Activated naive CD8-positive, alpha-beta T cell treated with anti-CD3 and anti-CD28 coated beads, Interleukin-2, amount 10 ng/mL, durations not matched to agents 7 days and 5 days (primary cell): ENCODE measurements at regions not wholly inside any gene's neighbourhood (a gene's known extent, or its start where the extent isn't known, plus 50 kb on each side); places are given as distances from the start of the nearest gene placed in this dataset.

Experiments
- ATAC-seq: fragments of 150-1000 bp; cut with Tn5 transposase; one replicate; pipeline ENCODE4 v1.10.0; 2021; ENCODE audit warnings: low read depth, moderate library complexity
- POLR2A ChIA-PET: fragments of 350-600 bp; sonication (Branson Sonifier 250); formaldehyde crosslinking; loops from one replicate; lab custom pipeline; 2021; ENCODE audit warnings: antibody characterized with exemption; lab: Charles Lee
- DNase-seq: peaks from one replicate; pipeline ENCODE4 v3.0.0; 2021
- H3K27ac Mint-ChIP-seq: one replicate; pipeline ENCODE4 v1.8.0; 2022; ENCODE audit warnings: mild to moderate bottlenecking, mixed read lengths
- H3K27me3 Mint-ChIP-seq: one replicate; pipeline ENCODE4 v1.8.0; 2022; ENCODE audit warnings: mild to moderate bottlenecking, moderate library complexity, mixed read lengths
- H3K36me3 Mint-ChIP-seq: one replicate; pipeline ENCODE4 v1.8.0; 2021; ENCODE audit warnings: mild to moderate bottlenecking, mixed read lengths
- H3K4me1 Mint-ChIP-seq: one replicate; pipeline ENCODE4 v1.8.0; 2021; ENCODE audit warnings: mixed read lengths
- H3K4me3 Mint-ChIP-seq: one replicate; pipeline ENCODE4 v1.8.0; 2022; ENCODE audit warnings: mild to moderate bottlenecking, moderate library complexity, mixed read lengths
- H3K9me3 Mint-ChIP-seq: one replicate; pipeline ENCODE4 v1.8.0; 2021; ENCODE audit warnings: mixed read lengths

- Mint-ChIP-seq H3K4me3 (no peak overlapping the region), H3K36me3 (peaks cover 3% of the 10 kb centered on the region), H3K9me3 (no peaks in the 10 kb centered on the region), H3K27me3 (peaks cover 9% of the 10 kb centered on the region), H3K4me1 (peaks cover 13% of the 10 kb centered on the region), H3K27ac (no peak overlapping the region)
- no peak for ATAC-seq
- DNase-seq: no peak
- POLR2A ChIA-PET: no interaction called here
These were observed 209.4 kb downstream of the RPLP1 start for GRCh38 chr15:69661871-69662644.

- Mint-ChIP-seq H3K36me3 (no peaks in the 10 kb centered on the region), H3K27ac (no peak overlapping the region)
- POLR2A ChIA-PET: no interaction called here
These were observed 210.0 kb downstream of the RPLP1 start for GRCh38 chr15:69662645-69663000.

DNA sequence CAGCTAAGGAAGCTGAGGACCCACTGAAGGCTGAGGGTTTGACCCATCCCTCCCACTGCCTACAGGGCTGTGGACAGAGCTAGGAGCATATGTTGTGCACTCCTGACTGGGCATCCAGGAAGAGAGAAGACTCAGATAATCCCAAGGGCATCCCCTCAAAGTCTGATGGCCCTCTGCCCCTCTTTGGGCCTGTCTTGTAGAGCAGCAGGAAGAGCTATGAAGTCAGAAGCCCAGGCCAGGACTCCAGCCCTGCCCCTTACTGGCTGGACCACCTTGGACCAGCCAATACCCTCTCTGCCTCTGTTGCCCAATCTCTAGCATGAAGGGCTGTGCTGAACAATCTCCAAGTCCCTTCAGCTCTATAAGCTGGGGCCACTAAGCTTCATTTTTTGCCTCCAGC lies 210.8 kb downstream of the RPLP1 start:
- no peaks in the 10 kb centered on the region for H3K36me3 Mint-ChIP-seq
- H3K27me3 Mint-ChIP-seq: peaks cover 4% of the 10 kb centered on the region
- H3K9me3 Mint-ChIP-seq: no peaks in the 10 kb centered on the region
- ATAC-seq (no peak), DNase-seq (no peak)
- H3K4me1 Mint-ChIP-seq: peaks cover 24% of the 10 kb centered on the region
- POLR2A ChIA-PET: no interaction called here
- H3K4me3 Mint-ChIP-seq: no peak overlapping the region
- H3K27ac Mint-ChIP-seq: no peak overlapping the region

More at GRCh38 chr15:69662645-69663000, 210.0 kb downstream of the RPLP1 start:
- Mint-ChIP-seq H3K9me3 (no peaks in the 10 kb centered on the region), H3K27me3 (peaks cover 7% of the 10 kb centered on the region), H3K4me3 (no peak overlapping the region), H3K4me1 (peaks cover 16% of the 10 kb centered on the region)
- ATAC-seq (no peak), DNase-seq (no peak)

DNA sequence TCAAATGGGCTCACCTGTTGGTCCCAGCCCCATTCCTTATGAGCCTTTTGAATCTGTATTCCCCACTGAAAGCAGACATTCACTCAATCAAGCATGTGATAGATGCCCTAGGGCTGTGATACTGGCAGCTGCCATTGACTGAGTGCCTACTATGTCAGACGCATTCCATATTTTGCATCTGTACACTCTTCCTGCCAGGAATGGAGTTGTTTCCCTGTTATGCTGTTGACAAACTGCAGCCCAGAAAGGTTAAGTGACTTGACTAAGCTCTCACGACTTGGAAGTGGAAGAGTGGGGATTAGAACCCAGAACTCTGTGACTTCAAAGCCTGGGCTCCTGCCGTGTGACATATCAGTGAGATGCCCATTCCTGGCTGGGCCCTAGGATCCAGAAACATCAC lies 211.4 kb downstream of the RPLP1 start:
- H3K36me3 Mint-ChIP-seq: no peaks in the 10 kb centered on the region
- peaks cover 4% of the 10 kb centered on the region for H3K27me3 Mint-ChIP-seq
- no peak overlapping the region for H3K4me3 Mint-ChIP-seq
- H3K4me1 Mint-ChIP-seq: peaks cover 29% of the 10 kb centered on the region
- no peak for ATAC-seq
- H3K27ac Mint-ChIP-seq: no peak overlapping the region
- DNase-seq: no peak
- POLR2A ChIA-PET: no interaction called here
- no peaks in the 10 kb centered on the region for H3K9me3 Mint-ChIP-seq

DNA sequence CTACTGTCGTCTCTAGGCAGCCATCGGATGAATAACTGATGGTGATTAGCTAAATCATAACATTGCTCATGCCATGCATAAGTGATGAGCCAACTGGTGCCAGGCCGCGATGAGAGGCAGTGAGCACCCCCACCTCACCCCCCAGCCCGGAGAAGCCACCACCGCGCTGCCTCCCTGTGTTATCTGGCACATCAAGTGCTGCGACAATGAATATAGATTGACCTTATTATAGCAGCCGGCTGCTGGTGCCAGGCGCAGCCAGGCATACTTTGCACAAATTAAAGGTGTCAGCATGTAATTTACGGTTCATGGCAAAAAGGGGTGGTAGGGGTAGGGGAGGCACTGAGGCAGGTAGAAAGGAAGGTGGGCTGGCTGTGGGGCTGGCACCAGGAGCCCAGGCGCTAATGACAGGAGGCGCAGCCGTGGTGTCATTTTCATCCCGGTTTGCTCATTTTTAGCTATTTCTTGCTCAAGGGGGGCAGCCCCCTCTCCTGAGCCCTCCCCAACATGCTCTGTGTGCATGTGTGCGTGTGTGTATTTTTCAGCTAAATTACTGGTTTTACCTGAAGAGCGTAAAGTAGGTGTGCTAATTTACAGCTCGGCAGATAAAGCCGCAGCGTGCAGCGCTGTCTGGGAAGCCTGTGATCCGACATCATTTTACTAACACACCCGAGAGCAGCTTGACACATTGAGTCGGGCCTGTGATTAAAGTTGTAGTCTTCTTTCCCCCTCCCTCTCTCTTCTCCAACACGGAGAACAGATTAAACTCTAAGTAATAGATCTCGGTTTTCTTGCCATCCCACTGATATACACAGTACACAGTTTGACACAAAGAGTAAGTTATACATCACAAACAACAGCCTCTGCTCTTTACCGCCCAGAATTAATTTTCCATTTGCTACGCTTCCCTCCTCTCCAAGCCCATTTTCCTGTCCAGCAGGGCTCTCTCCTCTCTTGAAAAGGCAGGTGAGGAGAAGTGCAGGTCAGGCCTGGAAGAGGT lies 212.3 kb downstream of the RPLP1 start:
- H3K27ac Mint-ChIP-seq: no peak overlapping the region
- no peak for DNase-seq

DNA sequence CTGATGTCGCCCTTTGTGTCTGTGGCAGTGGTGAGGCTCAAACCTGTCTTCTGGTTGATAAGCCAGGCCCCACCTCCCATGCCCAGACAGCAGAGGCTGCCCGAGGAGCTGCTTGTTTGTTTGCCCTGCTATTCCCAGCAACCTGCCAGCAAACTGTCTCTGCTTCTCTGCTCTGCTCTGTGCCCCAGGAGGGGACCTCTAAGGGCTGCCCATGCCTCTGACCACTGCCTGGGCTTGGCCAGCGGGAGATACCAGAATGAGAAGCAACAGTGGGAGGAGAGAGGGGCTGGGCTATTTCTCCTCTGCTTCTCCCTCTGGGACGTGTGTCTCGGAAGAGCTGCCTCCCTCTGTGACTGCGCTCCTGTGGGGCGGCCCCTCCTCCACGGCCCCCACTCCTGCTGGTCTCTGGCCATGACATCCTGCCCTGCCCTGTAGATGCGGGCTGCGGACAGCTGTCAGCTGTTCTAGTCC lies 213.1 kb downstream of the RPLP1 start:
- no peaks in the 10 kb centered on the region for H3K9me3 Mint-ChIP-seq
- peaks cover 4% of the 10 kb centered on the region for H3K27me3 Mint-ChIP-seq
- H3K27ac Mint-ChIP-seq: no peak overlapping the region
- POLR2A ChIA-PET: no interaction called here
- H3K4me1 Mint-ChIP-seq: peaks cover 46% of the 10 kb centered on the region
- no peaks in the 10 kb centered on the region for H3K36me3 Mint-ChIP-seq
- DNase-seq (no peak), ATAC-seq (no peak)
- peak overlapping the region; percentile 11 for H3K4me3 Mint-ChIP-seq

More for the DNA sequence above, 212.3 kb downstream of the RPLP1 start:
- H3K36me3 Mint-ChIP-seq: no peaks in the 10 kb centered on the region
- peaks cover 38% of the 10 kb centered on the region for H3K4me1 Mint-ChIP-seq
- POLR2A ChIA-PET: no interaction called here
- no peak overlapping the region for H3K4me3 Mint-ChIP-seq
- ATAC-seq: no peak
- peaks cover 4% of the 10 kb centered on the region for H3K27me3 Mint-ChIP-seq
- no peaks in the 10 kb centered on the region for H3K9me3 Mint-ChIP-seq

DNA sequence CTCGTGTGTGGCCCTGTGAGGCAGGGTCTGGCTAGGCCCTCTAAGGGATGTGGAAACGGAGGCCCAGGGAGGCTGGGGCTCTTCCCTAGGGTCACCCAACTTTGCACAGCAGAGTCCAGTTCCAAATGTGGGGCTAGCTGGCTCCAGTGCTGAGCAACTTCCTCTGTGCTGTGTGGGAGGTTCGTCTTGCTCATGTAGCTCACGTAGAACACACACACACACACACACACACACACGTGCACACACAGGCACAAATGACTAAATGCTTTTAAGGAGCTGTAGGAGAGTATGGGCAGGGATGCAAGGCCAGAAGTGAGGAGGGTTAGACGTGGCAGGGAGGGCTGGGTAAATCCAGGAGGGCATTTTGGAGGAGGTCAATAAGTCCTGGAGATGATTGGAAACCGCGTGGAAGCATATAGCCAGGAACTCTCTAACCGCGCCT lies 213.8 kb downstream of the RPLP1 start:
- ATAC-seq: no peak
- no peak for DNase-seq
- Mint-ChIP-seq H3K4me3 (peak overlapping the region; percentile 14), H3K27ac (peak overlapping the region; percentile 1), H3K9me3 (no peaks in the 10 kb centered on the region), H3K4me1 (peaks cover 51% of the 10 kb centered on the region), H3K27me3 (peaks cover 4% of the 10 kb centered on the region), H3K36me3 (no peaks in the 10 kb centered on the region)
- POLR2A ChIA-PET: no interaction called here

DNA sequence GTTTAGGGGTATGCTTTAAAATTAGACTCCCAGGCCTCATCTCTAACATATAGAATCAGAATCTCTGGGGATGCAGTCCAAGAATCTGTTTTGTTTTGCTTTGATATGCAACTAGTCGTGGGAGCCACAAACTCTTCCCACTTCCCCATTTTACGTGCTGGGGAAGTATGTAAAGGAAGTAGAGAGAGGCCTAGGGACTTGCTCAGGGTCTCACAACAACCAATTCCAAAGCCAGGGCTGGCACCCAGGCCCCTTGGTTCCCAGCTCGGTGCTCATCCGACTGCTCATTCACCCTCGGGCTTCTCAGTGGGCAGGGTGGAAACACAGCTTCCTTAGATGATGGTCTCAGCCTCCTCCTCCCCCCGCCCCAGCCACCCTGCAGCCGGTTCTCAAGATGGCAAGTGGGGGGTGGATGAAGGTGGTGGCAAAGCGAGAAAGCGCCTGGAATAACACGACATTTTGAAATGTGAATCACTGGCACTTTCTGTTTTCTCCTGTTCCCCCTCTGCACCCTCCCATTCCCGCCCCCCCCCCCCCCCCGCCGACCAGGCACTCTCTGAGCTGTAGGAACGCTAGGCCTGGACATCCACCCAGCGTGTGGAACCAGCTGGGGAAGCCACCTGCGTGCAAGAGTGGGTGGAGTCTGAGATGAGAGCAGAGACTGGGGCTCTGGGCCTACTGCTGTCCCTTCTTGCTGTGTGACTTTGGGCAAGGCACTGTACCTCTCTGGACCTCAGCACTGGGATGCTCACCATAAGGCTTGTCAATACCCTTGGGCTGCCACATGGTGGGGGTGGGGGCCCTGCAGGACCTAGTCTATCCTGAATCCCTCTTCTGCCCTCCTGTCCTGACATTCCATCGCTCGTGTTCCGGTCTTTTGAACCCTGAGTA lies 214.5 kb downstream of the RPLP1 start:
- H3K27ac Mint-ChIP-seq: no peak overlapping the region
- H3K27me3 Mint-ChIP-seq: peaks cover 9% of the 10 kb centered on the region
- POLR2A ChIA-PET: interaction anchor here (1.1 kb wide), 1 partner anchor 435 kb away, joined by 3 read pairs; no protein-coding TSS in a partner anchor
- ATAC-seq (no peak), DNase-seq (no peak)
- H3K4me3 Mint-ChIP-seq: no peak overlapping the region
- H3K9me3 Mint-ChIP-seq: no peaks in the 10 kb centered on the region
- peaks cover 53% of the 10 kb centered on the region for H3K4me1 Mint-ChIP-seq
- no peaks in the 10 kb centered on the region for H3K36me3 Mint-ChIP-seq

GRCh38 chr15:69668039-69668705 lies 215.6 kb downstream of the RPLP1 start:
- Mint-ChIP-seq H3K4me3 (peak overlapping the region; percentile 38), H3K9me3 (no peaks in the 10 kb centered on the region), H3K27me3 (peaks cover 7% of the 10 kb centered on the region), H3K36me3 (no peaks in the 10 kb centered on the region), H3K4me1 (peaks cover 53% of the 10 kb centered on the region), H3K27ac (peak overlapping the region; percentile 77)
- ATAC-seq (peak; percentile 24), DNase-seq (peak; percentile 45)
- POLR2A ChIA-PET: interaction anchor here (1.1 to 2.5 kb wide), 4 partner anchors 45 to 824 kb away, joined by 3 to 12 read pairs (median 4); no protein-coding TSS in a partner anchor

- peak overlapping the region; percentile 80 for H3K27ac Mint-ChIP-seq
These were observed 216.3 kb downstream of the RPLP1 start for GRCh38 chr15:69668963-69669362.

GRCh38 chr15:69669446-69669845 lies 216.8 kb downstream of the RPLP1 start:
- no peaks in the 10 kb centered on the region for H3K36me3 Mint-ChIP-seq
- H3K27me3 Mint-ChIP-seq: peaks cover 13% of the 10 kb centered on the region
- DNase-seq (no peak), ATAC-seq (peak; percentile 2)
- H3K4me1 Mint-ChIP-seq: peaks cover 51% of the 10 kb centered on the region
- H3K27ac Mint-ChIP-seq: peak overlapping the region; percentile 80
- POLR2A ChIA-PET: interaction anchor here (1.3 to 2.5 kb wide), 3 partner anchors 10 to 51 kb away, joined by 3 to 12 read pairs (median 4); no protein-coding TSS in a partner anchor
- no peaks in the 10 kb centered on the region for H3K9me3 Mint-ChIP-seq
- H3K4me3 Mint-ChIP-seq: peak overlapping the region; percentile 51

More at GRCh38 chr15:69668963-69669362, 216.3 kb downstream of the RPLP1 start:
- POLR2A ChIA-PET: interaction anchor here (1.2 to 2.5 kb wide), 4 partner anchors 10 to 823 kb away, joined by 3 to 12 read pairs (median 4); no protein-coding TSS in a partner anchor
- DNase-seq (peak; percentile 70), ATAC-seq (peak; percentile 69)
- no peaks in the 10 kb centered on the region for H3K36me3 Mint-ChIP-seq
- no peaks in the 10 kb centered on the region for H3K9me3 Mint-ChIP-seq
- H3K27me3 Mint-ChIP-seq: peaks cover 10% of the 10 kb centered on the region
- H3K4me1 Mint-ChIP-seq: peaks cover 51% of the 10 kb centered on the region
- H3K4me3 Mint-ChIP-seq: peak overlapping the region; percentile 41

GRCh38 chr15:69673291-69673881 lies 220.8 kb downstream of the RPLP1 start:
- Mint-ChIP-seq H3K4me1 (peaks cover 38% of the 10 kb centered on the region), H3K4me3 (no peak overlapping the region), H3K27me3 (peaks cover 40% of the 10 kb centered on the region), H3K36me3 (peaks cover under 1% of the 10 kb centered on the region), H3K27ac (no peak overlapping the region), H3K9me3 (peaks cover 1% of the 10 kb centered on the region)
- ATAC-seq (no peak), DNase-seq (no peak)
- POLR2A ChIA-PET: no interaction called here
